ENCODE measurements at regions not wholly inside any gene's neighbourhood (a gene's known extent, or its start where the extent isn't known, plus 50 kb on each side); places are given as distances from the start of the nearest gene placed in this dataset.

DNA sequence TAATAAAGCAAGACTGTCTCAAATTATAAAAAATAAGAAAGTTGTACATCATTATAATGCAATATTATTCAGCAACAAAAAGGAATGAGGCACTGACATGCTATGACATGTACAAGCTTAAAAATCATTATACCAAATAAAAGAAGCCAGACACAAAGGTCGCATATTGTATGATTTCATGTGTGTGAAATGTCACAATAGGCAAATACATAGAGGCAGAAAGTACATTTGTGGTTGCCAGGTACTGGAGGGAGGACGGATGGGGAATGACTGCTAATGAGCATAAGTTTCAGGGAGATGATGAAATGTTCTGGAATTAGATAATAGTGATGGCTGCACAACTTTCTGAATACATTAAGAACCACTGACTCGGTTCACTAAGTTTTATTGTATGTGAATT lies 73.6 kb upstream of the NBPF3 start:
- TF ChIP-seq, protein P1, sequence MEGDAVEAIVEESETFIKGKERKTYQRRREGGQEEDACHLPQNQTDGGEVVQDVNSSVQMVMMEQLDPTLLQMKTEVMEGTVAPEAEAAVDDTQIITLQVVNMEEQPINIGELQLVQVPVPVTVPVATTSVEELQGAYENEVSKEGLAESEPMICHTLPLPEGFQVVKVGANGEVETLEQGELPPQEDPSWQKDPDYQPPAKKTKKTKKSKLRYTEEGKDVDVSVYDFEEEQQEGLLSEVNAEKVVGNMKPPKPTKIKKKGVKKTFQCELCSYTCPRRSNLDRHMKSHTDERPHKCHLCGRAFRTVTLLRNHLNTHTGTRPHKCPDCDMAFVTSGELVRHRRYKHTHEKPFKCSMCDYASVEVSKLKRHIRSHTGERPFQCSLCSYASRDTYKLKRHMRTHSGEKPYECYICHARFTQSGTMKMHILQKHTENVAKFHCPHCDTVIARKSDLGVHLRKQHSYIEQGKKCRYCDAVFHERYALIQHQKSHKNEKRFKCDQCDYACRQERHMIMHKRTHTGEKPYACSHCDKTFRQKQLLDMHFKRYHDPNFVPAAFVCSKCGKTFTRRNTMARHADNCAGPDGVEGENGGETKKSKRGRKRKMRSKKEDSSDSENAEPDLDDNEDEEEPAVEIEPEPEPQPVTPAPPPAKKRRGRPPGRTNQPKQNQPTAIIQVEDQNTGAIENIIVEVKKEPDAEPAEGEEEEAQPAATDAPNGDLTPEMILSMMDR (IDR thresholded peaks at IDR 0.05) = no peak
- no peak for TF ChIP-seq POLR2AphosphoS5 (IDR thresholded peaks at IDR 0.05)
- TF ChIP-seq EP300 (IDR thresholded peaks at IDR 0.05) = no peak
- TF ChIP-seq POLR2A (IDR thresholded peaks at IDR 0.05) = no peak
